ENCODE measurements at regions not wholly inside any gene's neighbourhood (a gene's known extent, or its start where the extent isn't known, plus 50 kb on each side); places are given as distances from the start of the nearest gene placed in this dataset.

DNA sequence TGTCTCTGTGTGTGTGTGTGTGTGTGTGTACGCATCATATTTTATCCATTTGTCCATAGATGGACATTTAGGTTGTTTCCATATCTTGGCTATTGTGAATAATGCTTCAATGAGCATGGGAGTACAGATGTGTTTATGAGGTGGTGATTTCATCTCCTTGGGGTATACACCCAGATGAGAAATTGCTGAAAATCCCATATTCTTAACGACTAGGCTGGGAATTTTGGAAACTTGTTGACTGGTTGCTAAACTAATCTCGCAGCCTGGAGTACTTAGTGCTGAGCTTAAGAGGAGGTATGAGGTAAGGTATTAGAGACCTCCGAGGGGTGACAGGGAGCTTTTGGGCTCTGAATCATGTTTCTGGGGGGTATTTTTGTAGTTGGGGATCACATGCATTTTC lies 66.0 kb upstream of the SPRED2 start:
- no peak for DNase-seq (ENCODE audit: low read depth)

DNA sequence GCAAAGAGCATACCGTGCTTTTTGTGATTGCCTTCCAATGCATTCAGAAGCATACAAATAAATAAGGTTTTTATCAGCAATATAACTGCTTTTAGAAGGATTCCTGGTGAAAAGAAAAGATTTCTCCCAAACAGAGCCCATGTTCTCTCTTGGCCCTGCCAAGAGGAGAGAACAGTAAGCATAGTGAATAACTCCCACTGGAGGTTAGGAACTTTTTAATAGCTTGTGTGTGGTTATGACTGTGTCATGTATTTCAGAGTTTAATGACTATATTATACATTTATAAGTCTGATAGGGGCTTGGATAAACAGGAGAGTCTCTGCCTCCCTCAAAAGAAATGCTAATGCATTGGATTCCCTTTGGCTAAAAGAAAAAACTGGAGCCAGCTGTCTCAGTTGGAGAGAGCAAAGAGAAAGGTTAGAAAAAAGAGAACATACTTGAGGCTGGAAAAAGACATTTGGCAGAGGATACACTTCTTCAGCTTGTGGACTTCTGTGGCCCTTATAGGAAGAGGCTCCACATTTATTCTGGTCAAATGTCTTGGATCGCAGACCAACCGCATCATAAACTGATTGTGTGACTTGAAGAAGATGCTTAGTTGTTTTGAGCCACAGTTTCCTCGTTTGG lies 63.0 kb upstream of the SPRED2 start:
- no peak for DNase-seq (ENCODE audit: low read depth)

DNA sequence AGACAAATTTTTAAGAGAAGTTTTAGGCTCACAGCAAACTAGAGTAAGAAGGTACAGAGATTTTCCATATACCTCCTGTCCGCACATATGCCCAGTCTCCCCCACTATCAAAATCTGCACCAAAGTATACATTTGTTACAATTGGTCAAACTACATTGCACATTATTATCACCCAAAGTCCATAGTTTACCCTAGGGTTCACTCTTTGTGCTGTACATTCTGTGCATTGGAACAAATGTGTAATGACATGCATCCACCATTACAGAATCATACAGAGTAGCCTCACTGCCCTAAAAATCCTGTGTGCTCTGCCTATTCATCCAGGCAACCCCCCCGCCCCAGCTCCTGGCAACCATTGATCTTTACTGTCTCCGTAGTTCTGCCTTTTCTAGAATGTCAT lies 61.7 kb upstream of the SPRED2 start:
- no peak for DNase-seq (ENCODE audit: low read depth)

DNA sequence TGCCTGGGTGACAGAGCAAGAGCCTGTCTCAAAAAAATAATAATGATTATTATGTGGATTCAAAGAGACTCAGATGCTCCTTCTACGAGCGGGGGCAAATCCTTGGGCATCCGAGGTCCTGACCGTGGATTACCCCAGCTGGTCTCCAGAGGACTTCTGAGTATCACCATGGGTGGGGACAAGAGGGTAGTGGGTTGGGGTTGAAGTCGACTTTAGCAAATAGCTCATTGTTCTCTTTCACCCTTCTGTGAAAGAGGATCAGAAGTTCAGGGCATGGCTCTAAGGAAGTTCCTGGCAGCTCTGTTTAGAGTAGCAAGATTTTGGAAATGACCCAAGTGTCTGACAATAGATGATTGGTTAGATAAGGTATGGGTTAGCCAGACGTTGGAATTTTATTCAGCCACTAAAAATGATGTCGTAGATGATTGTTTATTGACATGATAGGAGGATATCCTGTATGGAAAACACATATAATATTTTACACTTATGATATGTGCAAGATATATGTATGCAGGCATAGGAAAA lies 59.0 kb upstream of the SPRED2 start:
- DNase-seq (ENCODE audit: low read depth), result peak; percentile 71

DNA sequence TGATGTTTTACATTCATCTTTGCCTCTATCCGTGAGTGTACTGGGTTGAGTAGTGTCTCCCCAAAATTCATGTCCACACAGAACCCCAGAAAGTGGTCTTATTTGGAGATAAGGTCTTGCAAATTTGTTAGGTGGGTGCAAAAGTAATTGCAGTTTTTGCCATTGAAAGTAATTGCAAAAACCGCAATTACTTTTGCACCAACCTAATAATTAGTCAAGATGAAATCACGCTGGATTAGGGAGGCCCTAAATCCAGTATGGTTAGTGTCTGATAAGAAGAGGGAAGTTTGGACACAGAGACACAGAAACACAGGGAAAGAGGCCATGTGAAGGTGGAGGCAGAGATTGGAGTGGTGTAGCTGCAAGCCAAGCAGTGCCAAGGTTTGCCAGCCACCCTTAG lies 57.8 kb upstream of the SPRED2 start:
- no peak for DNase-seq (ENCODE audit: low read depth)

DNA sequence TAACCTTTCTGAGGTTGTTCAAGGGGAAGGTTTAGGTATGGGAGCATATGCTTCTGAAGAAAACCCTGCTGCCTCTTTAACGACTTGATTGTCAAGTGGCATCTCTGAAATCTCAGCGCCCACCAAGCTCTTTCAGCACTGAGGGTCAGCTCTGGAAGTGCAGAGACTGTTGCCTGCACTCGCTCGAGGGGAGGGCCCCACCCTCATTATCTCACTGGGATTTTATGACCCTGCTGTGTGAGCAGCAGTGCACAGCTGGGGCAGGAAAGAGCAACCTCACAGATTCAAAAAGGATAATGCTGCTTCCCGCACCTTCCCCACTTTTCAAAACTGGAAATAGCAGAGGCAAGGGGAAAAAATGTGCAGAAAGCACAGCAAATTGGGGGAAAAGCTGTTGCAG lies 56.9 kb upstream of the SPRED2 start:
- DNase-seq (ENCODE audit: low read depth), result no peak

DNA sequence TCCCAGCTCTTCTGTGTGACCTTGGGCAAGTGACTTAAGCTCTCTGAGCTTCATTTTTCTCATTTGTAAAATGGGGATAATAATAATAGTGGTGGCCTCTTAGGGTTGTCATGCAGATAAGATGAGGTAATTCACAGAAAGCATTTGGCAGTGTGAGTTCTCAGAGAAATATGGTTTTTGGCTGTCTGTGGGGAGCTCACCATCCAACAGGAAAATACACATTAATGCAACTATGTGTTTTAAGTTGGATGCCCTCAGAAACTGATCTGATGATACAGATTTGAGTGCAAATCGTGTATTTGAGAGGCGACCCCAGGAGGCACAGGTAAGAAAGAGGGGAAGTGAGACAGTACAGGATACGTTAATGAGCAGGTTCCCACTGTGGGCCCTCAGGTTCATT lies 56.1 kb upstream of the SPRED2 start:
- no peak for DNase-seq (ENCODE audit: low read depth)

DNA sequence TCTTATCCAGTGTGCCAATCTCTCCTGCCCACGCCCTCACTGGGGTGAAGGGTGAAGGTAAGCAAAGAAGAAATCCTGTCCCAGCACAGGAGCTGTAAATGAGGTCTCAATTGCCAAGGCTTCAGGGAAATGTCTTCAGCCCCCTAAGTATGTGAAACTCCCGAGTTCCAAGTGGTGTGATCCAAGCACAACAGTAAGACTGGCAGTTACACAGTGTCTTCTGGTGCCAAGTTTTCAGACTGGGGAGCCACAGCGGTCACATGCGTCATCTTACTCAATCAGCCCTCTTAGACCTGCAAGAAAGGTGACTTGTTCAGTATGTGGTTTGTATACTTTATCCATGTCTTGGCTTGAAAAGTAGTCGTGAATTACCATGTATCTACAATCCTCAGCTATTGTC lies 55.0 kb upstream of the SPRED2 start:
- DNase-seq (ENCODE audit: low read depth), result no peak

DNA sequence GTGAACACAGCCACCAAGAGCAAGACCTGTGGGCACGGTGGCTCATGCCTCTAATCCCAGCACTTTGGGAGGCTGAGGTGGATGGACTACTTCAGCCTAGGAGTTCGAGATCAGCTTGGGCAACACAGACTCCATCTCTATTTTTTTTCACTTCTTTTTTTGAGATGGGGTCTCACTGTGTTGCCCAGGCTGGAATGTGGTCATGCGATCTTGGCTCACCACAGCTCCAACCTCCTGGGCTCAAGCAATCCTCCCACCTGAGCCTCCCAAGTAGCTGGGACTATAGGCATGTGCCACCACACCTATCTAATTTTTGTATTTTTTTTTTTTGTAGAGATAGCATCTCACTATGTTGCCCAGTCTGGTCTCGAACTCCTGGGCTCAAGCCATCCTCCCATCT lies 54.4 kb upstream of the SPRED2 start:
- DNase-seq (ENCODE audit: low read depth), result no peak

DNA sequence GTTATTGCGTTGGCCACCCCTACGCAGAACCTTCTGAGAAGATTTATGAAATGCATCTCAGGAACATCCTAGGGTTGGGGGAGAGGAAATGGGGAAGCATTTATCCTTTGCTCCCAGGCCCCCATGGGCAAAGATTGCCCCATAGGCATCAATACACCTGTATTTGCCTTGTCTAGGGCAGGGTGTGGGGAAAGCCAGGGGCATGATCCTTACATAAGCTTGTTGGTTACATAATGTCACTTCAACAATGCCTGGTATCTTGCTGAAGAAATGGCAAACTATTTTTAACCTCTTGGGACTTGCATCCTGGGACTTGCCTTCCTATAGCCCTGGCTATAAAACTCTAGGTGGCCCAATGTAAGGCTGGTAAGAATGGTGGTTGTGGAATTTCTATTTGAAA lies 53.9 kb upstream of the SPRED2 start:
- no peak for DNase-seq (ENCODE audit: low read depth)

DNA sequence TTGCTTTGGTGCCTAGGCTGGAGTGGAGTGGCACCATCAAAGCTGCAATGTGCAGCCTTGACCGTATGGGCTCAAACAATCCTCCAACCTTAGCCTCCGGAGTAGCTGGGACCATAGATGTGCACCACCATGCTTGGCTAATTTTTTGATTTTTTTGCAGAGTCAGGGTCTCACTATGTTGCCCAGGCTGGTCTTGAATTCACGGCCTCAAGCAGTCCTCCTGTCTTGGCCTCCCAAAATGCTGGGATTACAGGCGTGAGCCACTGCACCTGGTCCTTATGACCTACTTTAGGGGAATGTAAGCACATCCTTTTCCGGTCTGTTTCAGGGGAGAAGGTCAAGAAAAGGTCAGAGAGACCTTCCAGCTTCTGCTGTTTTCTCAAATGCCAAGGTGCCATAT lies 53.4 kb upstream of the SPRED2 start:
- DNase-seq (ENCODE audit: low read depth), result no peak

DNA sequence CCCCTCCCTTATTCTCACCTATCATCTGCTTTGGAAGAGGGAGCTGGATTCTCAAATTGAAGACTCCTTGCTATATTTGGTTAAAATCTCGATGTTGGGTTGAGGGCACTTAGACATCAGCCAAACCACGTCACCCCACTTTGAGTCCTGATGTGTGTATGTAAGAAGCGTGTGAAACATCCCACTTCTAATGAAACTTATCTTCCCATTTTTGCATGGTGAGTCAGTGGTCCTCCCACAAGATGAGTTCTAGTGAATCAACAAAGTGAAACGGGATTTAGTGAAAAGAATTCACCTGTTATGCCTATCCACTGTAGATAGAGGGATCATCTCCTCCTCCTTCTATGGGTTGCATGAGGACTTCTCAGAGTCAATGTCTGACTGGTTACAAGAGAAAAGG lies 51.4 kb upstream of the SPRED2 start:
- DNase-seq (ENCODE audit: low read depth), result peak; percentile 10

DNA sequence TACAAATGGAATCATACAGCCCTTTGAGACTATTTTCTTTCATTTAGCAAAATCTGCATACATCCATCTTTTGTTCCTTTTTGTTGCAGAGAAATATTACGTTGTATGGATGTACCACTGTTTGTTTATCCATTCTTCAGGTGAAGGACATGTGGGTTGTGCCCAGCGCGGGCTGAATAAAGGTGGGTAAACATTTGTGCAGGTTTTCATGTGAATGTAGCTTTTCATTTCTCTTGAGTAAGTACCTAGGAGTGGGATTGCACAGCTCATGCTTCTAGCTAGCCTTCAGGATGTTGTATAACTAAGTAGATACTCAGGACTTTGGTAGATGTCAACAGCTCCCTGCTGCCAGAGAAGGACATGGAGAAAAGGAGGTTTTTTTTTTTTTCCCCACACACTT lies 50.6 kb upstream of the SPRED2 start:
- no peak for DNase-seq (ENCODE audit: low read depth)
